ENCODE measurements at regions not wholly inside any gene's neighbourhood (a gene's known extent, or its start where the extent isn't known, plus 50 kb on each side); places are given as distances from the start of the nearest gene placed in this dataset.
"Not testable (repeated sequence)": the region's sequence is repeated elsewhere in the genome, so short reads cannot be mapped to it uniquely, and the experiment has no call there.

- DNase-seq (ENCODE audit: low spot score), result no peak
Measured at GRCh38 chr11:23865341-23865975, 631.4 kb upstream of the LUZP2 start.

DNA sequence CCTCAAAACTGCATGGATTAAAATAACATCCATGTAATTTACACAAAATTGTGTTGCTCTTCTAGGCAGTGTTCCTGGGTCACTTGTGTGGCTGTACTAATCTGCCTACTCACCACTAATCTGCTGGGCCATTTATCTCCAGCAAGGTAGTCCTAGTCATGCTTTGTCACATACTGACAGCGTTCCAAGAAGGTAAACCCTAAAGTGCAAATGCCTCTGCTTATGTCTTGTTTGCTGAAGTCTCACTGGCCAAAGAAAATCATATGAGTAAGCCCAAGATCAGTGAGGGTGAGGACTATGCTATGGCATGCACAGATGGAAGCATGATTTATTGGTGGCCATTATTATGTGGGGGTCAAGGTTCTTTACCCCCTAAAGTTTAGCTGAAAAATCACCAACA lies 630.2 kb upstream of the LUZP2 start:
- DNase-seq (ENCODE audit: low spot score), result no peak

GRCh38 chr11:23869671-23870070 lies 627.2 kb upstream of the LUZP2 start:
- no peak for DNase-seq (ENCODE audit: low spot score)

- no peak for DNase-seq (ENCODE audit: low spot score)
Measured at GRCh38 chr11:23873406-23873805, 623.4 kb upstream of the LUZP2 start.

- DNase-seq (ENCODE audit: low spot score), result no peak
Measured at GRCh38 chr11:23875176-23875850, 621.5 kb upstream of the LUZP2 start.

DNA sequence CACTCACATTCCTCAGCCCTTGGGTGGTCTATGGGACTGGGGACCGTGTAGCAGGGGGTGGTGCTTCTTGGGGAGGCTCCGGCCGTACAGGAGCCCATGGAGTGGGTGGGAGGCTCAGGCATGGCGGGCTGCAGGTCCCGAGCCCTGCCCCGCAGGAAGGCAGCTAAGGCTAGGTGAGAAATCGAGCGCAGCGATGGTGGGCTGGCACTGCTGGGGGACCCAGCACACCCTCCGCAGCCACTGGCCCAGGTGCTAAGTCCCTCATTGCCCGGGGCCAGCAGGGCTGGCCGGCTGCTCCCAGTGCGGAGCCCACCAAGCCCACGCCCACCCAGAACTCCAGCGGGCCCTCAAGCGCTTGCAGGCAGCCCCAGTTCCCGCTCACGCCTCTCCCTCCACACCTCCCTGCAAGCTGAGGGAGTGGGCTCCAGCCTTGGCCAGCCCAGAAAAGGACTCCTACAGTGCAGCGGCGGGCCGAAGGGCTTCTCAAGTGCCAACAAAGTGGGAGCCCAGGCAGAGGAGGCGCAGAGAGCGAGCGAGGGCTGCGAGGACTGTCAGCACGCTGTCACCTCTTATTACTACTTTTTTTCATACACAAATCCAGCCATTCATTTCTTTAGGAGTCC lies 613.3 kb upstream of the LUZP2 start:
- not testable (repeated sequence) for DNase-seq (ENCODE audit: low spot score)

DNA sequence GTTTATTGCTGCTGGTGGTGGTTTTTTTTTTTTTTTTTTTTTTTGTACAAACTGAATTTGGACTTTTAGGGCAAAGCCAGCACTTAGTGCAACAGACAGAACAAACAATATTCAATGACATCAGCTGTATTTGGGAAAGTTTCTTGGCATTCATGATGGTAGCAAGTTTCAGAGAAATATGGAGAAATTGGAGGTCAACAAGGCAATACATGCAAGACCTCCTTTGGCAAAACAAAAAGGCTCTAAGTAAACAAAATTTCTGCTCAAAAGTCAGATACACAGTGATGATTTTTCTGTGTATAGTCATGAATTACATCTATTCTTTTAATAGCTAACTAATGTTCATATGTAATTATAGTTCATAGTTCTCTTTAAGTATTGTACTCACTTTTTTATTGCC lies 612.5 kb upstream of the LUZP2 start:
- no peak for DNase-seq (ENCODE audit: low spot score)

DNA sequence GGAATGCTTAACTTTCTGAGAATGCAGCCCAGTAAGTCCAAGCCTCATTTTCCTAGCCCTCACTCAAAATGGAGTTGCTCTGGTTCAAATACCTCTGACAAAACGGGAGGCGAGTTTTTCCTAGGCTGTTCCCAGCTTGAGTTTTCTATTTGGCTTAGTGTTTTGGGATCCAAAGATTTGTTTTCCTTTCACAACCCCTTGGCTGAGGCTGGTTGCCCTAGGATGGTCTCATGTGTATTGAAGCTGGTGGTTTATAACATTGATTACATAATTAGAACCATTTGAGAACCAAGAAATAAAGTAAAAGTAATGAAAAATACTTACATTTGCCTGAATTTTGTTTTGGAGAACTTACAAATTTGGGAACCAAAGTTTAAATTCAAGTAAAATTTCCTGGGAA lies 611.1 kb upstream of the LUZP2 start:
- no peak for DNase-seq (ENCODE audit: low spot score)

GRCh38 chr11:23887122-23887521 lies 609.7 kb upstream of the LUZP2 start:
- DNase-seq (ENCODE audit: low spot score), result not testable (repeated sequence)

GRCh38 chr11:23893126-23893525 lies 603.7 kb upstream of the LUZP2 start:
- DNase-seq (ENCODE audit: low spot score), result no peak

GRCh38 chr11:23897453-23898286 lies 599.2 kb upstream of the LUZP2 start:
- peak; percentile 72 for DNase-seq (ENCODE audit: low spot score)

DNA sequence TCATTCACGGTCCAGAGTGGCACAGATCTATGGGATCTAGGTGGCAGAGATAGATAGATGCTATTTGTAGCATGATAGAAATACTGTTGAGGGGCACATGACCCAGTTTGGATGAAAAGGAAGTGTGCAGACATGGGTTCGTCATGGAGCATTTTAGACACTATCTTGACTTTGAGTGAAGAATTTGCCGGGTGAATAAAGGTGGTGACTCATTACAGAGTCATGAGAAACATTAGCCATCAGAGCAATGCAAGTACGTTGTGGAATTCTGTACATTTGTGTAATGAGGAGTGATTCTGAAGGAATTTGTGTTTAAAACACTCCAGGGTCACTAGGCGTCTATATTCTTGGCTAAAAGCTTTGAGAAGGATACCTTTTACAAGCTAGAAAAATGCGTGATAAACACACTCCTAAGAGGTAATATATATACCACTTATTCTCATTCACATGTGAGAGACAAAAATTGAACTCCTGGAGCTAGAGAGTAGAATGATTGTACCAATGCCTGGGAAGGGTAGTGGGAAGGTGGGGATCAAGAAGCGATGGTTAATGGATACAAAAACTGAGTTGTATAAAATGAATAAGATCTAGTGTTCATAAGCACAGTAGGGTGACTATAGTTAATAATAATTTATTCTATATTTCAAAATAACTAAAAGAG lies 593.7 kb upstream of the LUZP2 start:
- DNase-seq (ENCODE audit: low spot score), result peak; percentile 38

DNA sequence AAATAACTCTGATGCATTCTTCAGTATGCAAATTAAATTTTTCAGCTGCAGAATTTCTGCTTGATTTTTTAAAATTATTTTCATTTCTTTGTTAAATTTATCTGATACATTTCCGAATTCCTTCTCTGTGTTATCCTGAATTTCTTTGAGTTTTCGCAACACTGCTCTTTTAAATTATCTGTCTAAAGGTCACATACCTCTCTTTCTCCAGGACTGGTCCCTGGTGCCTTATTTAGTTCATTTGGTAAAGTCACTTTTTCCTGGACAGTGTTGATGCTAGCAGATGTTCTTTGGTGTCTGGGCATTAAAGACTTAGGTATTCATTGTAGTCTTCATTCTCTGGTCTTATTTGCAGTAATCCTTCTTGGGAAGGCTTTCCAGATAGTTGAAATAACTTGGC lies 577.4 kb upstream of the LUZP2 start:
- DNase-seq (ENCODE audit: low spot score), result no peak

- DNase-seq (ENCODE audit: low spot score), result no peak
Measured at GRCh38 chr11:23923357-23923756, 573.5 kb upstream of the LUZP2 start.

DNA sequence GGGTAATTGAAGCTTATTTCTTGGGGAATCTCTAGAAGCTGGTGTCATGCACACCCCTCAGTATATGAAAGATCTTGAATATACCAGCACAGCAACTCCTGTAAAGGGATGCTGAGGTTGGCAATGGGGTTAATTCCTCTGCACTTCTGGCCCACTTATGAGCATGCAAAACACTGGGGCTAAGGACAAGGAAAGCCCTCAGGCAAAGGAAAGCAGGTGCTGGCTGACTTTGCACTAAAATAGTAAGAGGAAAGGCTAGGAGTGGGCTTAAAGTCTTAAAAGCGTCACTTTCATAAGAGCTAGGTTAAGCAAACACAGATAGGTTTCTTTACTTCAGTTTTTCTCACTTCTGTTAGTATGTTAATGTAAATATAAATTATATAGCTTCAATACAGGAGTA lies 572.6 kb upstream of the LUZP2 start:
- DNase-seq (ENCODE audit: low spot score), result no peak

GRCh38 chr11:23931443-23931842 lies 565.4 kb upstream of the LUZP2 start:
- DNase-seq (ENCODE audit: low spot score), result no peak

- DNase-seq (ENCODE audit: low spot score), result peak; percentile 12
Measured at GRCh38 chr11:23932485-23932898, 564.4 kb upstream of the LUZP2 start.

- DNase-seq (ENCODE audit: low spot score), result no peak
Measured at GRCh38 chr11:23933721-23934120, 563.1 kb upstream of the LUZP2 start.

- not testable (repeated sequence) for DNase-seq (ENCODE audit: low spot score)
Measured at GRCh38 chr11:23934671-23935270, 562.1 kb upstream of the LUZP2 start.

GRCh38 chr11:23942117-23942815 lies 554.6 kb upstream of the LUZP2 start:
- DNase-seq (ENCODE audit: low spot score), result not testable (repeated sequence)

GRCh38 chr11:23944923-23945322 lies 551.9 kb upstream of the LUZP2 start:
- DNase-seq (ENCODE audit: low spot score), result no peak

Data from GM03348 (cell line).